RWPE1 (cell line): ENCODE measurements at regions not wholly inside any gene's neighbourhood (a gene's known extent, or its start where the extent isn't known, plus 50 kb on each side); places are given as distances from the start of the nearest gene placed in this dataset.

Experiments
- CTCF ChIA-PET: fragments of 350-600 bp; sonication (Branson Sonifier 250); formaldehyde crosslinking; extraction: SDS; loops from one replicate; lab custom pipeline; 2021; lab: Yijun Ruan, JAX
- POLR2A ChIA-PET: fragments of 400-600 bp; formaldehyde crosslinking; extraction: SDS; loops from one replicate; lab custom pipeline; 2020; ENCODE audit warnings: antibody characterized with exemption; ENCODE audit not compliant: low non-redundant PET; lab: Yijun Ruan, JAX
- DNase-seq: peaks from one replicate; pipeline ENCODE4 v3.0.0; 2012; ENCODE audit warnings: low spot score
- H3K27ac ChIP-seq: fragments of 450-650 bp; 2 replicates; pipeline ENCODE4 v1.5.1; 2017
- CTCF ChIP-seq: fragments of 450-650 bp; conservative IDR thresholded peaks from 2 replicates; pipeline ENCODE4 v1.5.1; 2017; ENCODE audit warnings: low read depth, mild to moderate bottlenecking

DNA sequence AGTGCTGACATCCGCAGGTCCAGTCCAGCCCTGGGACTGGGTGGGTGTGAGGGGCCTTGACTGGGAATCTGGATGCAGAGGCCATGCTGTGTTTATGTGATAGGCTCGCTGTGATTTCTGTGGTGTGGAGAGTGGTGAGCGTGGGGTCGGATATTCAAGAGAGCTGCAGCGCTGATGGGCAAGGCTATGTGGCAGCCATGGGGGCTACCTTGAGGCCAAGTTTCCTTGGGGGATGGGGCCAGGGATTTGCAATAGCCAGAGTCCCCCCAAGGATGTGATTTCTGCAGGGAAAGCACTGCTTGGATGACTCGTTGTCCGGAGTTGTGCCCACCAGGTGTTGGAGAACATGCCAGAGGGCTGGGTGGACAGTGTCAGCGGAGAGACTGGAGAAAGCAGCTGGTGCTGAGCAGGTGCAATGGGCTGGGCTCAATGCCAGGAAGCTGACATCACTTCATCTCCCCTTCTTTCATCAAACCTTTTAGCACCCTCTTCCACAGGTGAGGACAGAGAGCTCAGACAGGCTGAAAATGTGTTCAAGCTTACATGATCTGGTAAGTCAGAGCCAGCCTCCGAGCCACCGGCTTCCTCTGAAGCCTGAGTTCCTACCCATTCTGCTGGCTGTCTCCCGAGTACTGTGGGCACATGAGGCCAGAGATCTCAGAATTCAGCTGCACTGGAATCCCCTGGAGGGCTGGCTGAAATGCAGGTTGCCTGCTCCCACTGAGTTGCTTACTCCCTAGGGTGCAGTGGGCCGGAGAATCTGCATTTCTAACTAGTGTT, 132.9 kb downstream of the RHOU start:
- no peak for TF ChIP-seq CTCF
- no peak overlapping the region for H3K27ac ChIP-seq
- ChIA-PET CTCF (interaction anchor here (0.6 to 0.7 kb wide), 3 partner anchors 30 to 203 kb away, joined by 3 read pairs; no protein-coding TSS in a partner anchor), POLR2A (no interaction called here)
- DNase-seq = no peak

DNA sequence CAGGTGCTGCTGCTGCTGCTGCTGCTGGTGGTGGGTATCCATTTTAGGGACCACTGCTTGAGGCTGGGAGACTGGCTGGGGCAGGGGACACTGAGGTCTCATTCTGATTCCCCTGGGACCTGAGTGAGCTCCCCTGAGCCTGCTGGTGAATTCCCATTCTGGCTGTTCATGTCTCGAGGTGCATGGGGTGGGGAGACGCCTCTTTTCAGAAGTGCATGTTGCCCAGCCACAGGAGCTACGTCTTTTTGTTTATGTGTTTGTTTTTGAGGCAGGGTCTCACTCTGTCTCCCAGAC, 133.4 kb downstream of the RHOU start:
- no peak for DNase-seq
- ChIA-PET CTCF (interaction anchor here (0.6 to 0.7 kb wide), 2 partner anchors 138 to 204 kb away, joined by 3 read pairs; no protein-coding TSS in a partner anchor), POLR2A (no interaction called here)
- TF ChIP-seq CTCF = no peak
- no peak overlapping the region for H3K27ac ChIP-seq

DNA sequence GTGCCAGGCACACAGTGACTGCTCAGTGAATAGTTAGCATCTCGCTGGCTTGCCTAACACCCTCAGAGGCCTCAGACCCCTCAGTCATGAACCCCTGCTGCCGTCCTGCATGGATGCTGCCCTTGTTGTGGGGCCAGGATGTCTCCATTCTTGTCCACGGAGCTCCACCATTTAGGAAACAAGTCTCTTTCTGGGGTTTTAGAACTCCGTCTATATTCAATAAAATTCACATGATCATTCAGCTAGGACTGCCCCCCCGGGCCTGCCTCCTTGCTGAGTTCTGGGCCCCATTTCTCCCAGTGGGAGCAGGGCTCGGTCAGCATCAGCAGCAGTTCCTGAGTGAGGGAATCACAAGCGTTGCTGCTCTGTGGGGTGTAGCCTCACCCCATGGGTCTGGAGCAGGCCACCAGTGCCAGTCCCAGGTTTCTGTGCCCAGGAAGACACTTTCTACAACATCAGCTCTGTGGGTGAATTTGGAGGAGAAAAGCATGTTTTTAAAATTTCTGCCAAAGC, 134.1 kb downstream of the RHOU start:
- DNase-seq = no peak
- POLR2A ChIA-PET = no interaction called here
- H3K27ac ChIP-seq = no peak overlapping the region
- no peak for TF ChIP-seq CTCF
- CTCF ChIA-PET = interaction anchor here (0.6 kb wide), 1 partner anchor 137 kb away, joined by 3 read pairs; no protein-coding TSS in a partner anchor

DNA sequence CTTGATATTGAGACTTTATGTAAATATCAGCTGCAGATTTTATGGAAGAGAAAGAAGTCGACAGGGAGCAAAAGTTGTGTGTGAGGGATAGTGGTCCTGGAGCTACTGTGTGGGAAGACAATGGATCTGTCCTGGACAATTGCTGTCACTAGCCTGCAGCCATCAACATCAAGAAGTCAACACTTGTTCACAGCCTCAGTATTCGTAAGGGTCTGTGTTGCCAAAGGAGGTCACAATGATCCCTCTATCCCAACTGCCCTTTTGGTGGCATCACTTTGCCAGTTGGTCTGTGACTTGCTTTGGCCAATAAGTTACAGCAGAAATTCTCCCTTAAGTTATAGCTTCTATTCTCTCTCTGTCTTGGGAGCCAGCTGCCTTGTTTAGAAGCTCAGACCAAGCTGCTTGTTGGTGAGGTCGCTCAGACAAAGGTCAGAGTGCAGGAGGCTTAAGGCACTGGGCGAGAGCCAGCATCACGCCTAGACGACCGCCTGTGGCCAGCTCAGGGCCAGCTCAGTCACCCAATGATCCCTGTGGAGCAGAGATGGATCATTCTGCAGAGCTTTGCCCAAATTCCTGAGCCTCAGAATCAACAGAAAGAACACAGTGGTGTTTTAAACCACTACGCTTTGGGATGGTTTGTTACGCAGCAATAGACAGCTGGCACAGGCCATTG, 134.9 kb downstream of the RHOU start:
- TF ChIP-seq CTCF = no peak
- POLR2A ChIA-PET = no interaction called here
- CTCF ChIA-PET = interaction anchor here (0.7 kb wide), 1 partner anchor 34 kb away, joined by 3 read pairs; no protein-coding TSS in a partner anchor
- DNase-seq = no peak
- no peak overlapping the region for H3K27ac ChIP-seq

DNA sequence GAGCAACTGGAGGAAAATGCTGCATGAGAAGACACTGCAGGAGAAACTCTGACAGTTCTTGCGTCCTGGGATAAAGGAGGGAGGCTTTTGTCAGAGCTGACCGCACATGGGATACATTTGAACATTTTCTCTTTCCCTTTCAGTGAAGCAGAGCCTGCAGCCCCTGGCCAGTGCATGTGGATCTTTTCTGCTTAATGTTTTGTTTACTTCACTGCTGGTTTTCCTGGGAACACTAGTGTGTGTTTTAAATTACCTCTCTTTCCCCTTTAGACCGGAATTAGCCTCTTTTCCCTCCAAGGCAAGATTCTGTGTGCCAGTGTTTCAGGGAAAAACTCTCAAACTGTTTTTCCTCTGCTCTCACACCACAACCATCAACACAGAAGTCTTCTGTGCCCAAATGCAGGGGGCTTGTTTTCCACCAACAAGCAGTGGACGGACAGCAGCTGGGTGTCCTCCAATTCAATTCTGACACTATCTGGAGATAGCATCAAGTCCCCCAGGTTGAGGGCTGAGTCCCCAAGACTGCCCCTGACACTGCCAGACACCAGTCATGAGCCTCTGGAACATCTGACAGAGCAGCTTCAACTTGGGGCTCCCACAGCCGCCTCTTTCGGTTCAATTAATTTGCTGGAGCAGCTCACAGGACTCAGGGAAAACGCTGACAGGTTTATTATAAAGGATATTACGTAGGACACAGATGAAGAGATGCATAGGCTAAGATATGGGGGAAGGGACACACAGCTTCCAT, 136.2 kb downstream of the RHOU start:
- ChIA-PET CTCF (interaction anchor here (0.6 kb wide), 1 partner anchor 217 kb away, joined by 3 read pairs; no protein-coding TSS in a partner anchor), POLR2A (no interaction called here)
- no peak overlapping the region for H3K27ac ChIP-seq
- TF ChIP-seq CTCF = no peak
- no peak for DNase-seq

DNA sequence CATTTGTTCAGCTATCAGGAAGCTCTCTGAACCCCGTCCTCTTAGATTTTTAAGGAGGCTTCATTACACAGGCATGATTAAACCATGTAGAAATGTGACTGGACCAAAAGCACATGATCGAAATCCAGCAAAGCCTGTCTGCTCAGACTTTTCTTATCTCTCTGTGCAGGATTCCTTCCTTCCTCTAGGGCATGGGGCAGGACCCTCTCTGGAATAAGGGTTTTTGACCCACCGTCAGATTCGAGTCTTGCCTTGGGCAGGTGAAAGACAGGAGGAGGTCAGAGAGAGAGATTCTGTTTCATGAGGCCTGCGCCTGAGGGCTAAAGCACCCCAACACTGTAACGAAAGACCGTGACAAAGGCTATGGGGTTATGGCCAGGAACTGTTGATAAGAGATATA, 136.8 kb downstream of the RHOU start:
- H3K27ac ChIP-seq = no peak overlapping the region
- POLR2A ChIA-PET = no interaction called here
- CTCF ChIA-PET = interaction anchor here (0.6 kb wide), 1 partner anchor 218 kb away, joined by 3 read pairs; no protein-coding TSS in a partner anchor
- no peak for DNase-seq
- TF ChIP-seq CTCF = no peak
